ENCODE measurements at regions not wholly inside any gene's neighbourhood (a gene's known extent, or its start where the extent isn't known, plus 50 kb on each side); places are given as distances from the start of the nearest gene placed in this dataset.
"Not testable (repeated sequence)": the region's sequence is repeated elsewhere in the genome, so short reads cannot be mapped to it uniquely, and the experiment has no call there.

DNA sequence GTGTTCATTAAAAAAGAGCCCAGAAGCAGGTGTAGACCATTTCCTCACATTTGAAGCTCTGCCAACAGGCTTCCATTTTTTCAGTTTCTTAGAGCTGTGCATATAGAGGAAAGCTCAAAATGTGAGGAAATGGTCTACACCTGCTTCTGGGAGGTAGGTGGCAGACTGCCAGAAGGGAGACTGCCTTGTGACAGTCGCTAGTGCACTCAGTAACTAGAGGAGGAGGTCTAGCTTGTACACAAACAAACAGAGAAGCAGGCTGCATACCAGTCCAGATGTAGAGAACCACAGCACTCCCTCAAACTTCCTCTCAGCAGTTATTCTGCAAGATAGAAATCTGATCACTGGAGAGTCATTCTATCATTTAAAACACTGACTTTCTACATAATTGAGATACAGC lies 800.2 kb downstream of the EFNB2 start:
- H3K4me3 ChIP-seq (ENCODE audit: low read length) = no peak overlapping the region
- no peak for TF ChIP-seq ZNF274 (IDR thresholded peaks at IDR 0.05; ENCODE audit: low read depth, low read length)

DNA sequence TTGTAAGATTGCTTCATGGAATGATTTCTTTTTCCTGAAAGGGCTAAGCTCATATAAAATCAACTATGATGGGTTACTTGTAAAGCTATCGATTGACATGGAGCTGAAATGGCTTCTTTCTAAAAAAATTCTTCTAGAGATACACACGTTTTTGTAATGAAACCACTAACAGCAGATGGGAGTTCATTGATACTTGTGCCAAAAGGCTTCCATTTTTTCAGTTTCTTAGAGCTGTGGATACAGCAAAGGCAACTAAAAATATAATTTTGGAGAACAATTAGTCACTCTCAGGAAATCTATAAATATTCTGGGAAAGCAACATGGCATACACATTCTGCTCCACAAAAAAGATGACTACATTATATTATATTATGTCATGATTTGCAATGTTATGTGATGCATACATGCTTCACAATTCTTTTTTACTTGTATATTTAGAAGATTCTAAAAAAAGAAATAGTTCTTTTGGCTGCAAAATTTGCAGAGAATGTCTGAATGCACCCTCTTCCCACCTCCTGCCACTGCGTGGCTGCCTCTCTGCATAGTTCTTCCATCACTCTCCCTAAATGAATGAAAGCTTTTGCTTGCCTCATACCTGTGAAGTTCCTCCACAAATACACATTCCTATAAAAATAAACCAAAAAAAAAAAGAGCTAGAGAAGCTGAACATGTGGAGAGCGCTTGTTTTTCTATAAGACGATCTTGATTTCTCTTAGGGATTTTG lies 802.5 kb downstream of the EFNB2 start:
- no peak for TF ChIP-seq ZNF274 (IDR thresholded peaks at IDR 0.05; ENCODE audit: low read depth, low read length)
- H3K4me3 ChIP-seq (ENCODE audit: low read length) = no peak overlapping the region

DNA sequence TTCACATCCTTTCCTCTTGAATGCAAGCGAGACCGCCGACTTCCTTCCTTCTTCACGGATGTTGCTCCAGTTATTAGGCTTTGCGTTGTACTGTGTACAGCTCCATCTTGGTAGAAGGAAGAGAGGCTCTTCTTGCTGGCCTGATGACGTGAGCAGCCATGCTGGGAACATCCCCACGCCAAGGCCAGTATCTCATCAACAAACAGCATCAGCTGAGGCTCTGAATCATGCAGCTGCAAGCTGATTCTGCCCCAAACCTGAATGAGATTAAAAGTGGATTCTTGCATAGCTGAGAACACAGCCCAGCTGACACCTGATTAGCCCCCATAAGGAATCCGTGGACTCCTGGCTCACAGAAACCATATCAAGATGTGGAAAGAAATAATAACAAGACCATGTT lies 809.6 kb downstream of the EFNB2 start:
- H3K4me3 ChIP-seq (ENCODE audit: low read length) = no peak overlapping the region
- TF ChIP-seq ZNF274 (IDR thresholded peaks at IDR 0.05; ENCODE audit: low read depth, low read length) = no peak

DNA sequence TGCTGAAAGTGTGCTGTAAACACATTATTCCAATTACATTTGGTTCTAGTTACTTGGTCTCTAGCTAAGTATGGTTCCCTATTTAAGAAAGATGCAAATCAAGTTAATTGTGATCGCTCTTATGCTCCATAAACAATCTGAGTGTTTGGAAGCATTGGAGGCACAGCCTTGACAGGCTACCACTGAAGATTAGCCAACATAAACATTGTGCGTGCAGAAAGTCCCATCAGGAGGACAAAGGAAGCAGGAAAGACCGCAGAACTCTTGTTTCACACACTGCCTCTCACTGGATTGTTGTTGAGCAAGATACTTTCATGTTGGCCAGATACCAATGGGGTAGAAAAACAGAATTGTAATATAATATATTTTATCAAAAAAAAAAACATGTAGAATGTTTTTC lies 814.4 kb downstream of the EFNB2 start:
- no peak for TF ChIP-seq ZNF274 (IDR thresholded peaks at IDR 0.05; ENCODE audit: low read depth, low read length)
- H3K4me3 ChIP-seq (ENCODE audit: low read length) = no peak overlapping the region

DNA sequence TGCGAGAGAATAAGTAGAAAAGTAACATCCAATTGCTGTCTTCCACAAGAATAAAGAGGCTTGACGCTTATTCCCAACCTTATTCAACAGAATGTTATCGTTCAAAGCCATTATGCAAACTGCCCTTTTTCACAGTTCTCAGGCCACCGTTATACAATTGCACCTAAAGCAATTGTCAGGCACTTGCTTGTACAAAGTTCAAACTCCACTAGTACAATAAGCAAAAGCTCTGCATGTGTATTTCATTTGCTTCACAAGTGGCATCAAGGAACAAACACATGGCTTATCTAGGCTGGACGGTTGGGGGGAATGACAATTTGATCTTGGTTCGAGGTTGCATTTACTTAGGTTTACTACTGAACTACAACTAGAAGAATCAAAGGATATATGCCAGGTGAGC lies 815.6 kb downstream of the EFNB2 start:
- no peak for TF ChIP-seq ZNF274 (IDR thresholded peaks at IDR 0.05; ENCODE audit: low read depth, low read length)
- no peak overlapping the region for H3K4me3 ChIP-seq (ENCODE audit: low read length)

DNA sequence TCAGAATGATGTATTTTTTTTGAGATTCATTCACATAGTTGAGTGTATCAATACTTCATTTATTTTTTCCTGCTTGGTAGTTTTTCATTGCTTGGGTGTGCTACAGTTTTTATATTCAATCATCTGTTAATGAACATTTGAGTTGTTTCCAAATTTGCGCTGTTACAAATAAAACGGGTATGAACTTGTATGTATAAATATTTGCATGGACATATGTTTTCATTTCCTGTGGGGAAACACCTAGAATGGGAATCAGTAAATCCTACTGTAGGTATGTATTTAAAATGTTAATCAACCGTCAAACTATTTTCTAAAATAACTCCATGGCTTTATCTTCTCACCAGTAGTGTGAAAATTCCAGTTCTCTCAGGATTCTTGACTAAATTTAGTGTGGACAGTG lies 826.3 kb downstream of the EFNB2 start:
- no peak overlapping the region for H3K4me3 ChIP-seq (ENCODE audit: low read length)
- TF ChIP-seq ZNF274 (IDR thresholded peaks at IDR 0.05; ENCODE audit: low read depth, low read length) = no peak

DNA sequence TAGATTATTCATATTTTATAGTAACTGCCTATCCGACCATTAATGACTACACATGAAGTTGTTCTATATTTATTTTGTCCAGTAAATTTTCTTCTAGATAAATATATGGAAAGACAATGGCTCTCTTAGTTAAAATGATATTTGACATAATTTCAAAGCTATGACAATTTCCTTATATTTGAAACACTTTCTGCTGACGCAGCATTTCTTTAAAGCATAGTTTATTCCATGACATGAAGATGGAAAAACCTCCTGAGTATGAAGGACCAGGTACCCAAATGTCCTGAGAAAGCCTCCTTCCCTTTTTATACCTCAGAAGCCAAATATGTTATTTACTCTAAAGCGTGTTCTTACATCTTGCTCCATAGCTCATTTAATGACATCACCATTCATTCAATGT lies 831.6 kb downstream of the EFNB2 start:
- no peak overlapping the region for H3K4me3 ChIP-seq (ENCODE audit: low read length)
- TF ChIP-seq ZNF274 (IDR thresholded peaks at IDR 0.05; ENCODE audit: low read depth, low read length) = no peak

DNA sequence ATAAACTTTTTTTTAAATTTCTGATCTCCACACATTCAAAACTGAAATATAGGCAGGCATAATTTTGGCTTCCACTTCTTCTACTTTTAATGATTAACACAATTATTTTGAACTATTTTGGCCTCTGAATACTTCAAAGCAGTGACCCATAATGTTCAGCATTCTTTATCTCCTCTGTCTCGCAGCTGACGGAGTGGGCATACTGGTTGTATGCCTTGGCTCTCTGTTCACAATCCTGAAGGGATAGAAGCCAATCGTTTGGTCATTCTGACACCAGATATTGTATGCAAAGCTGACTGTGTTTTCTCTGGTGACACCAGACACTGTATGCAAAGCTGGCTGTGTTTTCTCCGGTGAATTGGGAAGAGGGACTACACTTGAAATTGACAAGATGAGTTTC lies 833.0 kb downstream of the EFNB2 start:
- no peak overlapping the region for H3K4me3 ChIP-seq (ENCODE audit: low read length)
- TF ChIP-seq ZNF274 (IDR thresholded peaks at IDR 0.05; ENCODE audit: low read depth, low read length) = no peak

DNA sequence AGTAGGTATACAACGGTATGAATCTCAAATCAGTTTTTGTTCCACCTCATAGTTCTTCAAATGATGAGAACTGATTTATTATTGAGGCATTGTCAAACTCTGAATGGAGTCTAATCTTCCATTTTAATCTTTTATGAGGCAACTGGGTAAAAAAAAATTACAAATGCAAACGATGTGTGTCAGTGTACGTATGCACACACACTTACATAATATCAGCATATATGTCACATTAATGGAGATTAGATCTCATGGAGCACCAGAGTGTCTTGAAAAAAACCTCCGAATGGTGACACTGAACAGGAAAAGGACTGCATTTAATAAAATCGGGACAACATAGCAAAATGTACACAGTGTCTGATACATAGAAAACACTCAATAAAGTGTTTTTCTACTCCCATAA lies 842.7 kb downstream of the EFNB2 start:
- H3K4me3 ChIP-seq (ENCODE audit: low read length) = no peak overlapping the region
- no peak for TF ChIP-seq ZNF274 (IDR thresholded peaks at IDR 0.05; ENCODE audit: low read depth, low read length)

DNA sequence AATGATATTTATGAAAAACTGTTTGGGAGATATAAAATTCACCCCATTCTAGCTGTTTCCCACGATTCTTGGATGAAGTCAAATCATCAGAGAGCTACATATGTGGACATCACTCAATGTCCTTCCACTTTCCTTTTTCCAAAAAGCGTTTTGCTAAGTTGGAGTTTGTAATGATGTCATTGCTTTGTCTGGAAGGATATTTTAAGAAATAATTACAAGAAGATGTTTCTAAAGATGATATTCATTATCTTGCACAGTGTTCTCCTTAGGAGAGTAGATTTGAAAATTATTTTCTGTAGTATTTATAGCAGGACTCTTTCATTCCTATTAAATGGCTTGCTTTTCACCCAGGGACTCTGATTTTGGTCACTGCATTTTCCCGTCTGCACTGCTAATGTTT lies 851.2 kb downstream of the EFNB2 start:
- TF ChIP-seq ZNF274 (IDR thresholded peaks at IDR 0.05; ENCODE audit: low read depth, low read length) = no peak
- H3K4me3 ChIP-seq (ENCODE audit: low read length) = no peak overlapping the region

DNA sequence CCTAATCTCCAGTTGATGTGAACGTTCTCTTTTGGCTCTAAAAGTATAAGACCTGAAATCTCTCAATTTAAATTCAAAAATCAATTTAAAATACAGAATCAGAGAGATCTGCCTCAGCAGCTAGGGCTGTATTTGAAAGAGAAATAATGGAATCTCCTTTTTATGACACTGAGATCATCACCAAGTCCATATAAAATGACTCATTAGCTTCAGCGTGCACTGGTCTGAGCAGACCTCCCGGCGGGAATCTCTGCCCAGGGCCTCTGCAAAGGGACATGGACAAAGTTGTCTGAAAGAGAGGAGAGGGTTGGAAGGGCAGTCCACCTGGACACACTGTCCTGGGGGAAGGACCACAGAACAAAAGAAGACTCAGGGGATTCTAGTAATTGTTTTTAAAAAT lies 855.6 kb downstream of the EFNB2 start:
- H3K4me3 ChIP-seq (ENCODE audit: low read length) = no peak overlapping the region
- no peak for TF ChIP-seq ZNF274 (IDR thresholded peaks at IDR 0.05; ENCODE audit: low read depth, low read length)

DNA sequence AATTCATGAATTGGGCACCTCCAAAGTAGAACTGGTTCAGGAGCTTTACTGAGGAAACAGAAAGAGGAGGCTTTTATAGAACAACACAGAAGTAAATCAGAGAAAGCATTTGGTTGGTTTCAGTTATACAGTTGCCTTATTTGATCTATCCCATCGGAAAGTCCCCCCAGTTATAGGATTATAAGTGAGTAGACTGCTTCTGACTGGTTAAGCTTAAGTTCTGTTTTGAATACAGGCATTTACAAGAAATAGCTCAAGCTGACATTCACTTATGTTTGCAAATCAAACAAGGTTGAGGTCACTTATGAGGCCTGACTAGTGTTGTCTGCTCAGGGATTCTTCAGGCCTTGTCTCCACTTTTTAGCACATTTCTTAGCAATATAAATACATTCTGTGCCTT lies 857.4 kb downstream of the EFNB2 start:
- no peak for TF ChIP-seq ZNF274 (IDR thresholded peaks at IDR 0.05; ENCODE audit: low read depth, low read length)

DNA sequence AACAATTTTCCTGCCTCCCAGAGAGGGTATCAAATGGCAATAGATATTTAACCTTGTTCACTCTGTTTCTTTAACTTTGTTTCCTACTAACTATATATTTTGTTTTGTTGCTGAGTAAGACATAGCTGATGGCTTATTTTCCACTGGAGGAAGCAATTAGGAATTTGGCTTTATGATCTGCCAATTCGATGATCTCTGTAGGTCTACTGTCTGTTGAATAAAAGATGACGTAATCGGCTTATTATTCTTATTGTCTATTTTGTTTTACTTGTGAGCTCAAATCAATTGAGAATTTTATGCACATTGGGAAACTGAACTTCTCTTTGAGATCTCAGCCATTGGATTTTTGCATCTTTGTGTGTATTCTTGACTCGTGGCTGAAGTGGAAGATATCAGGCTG lies 862.6 kb downstream of the EFNB2 start:
- H3K4me3 ChIP-seq (ENCODE audit: low read length) = no peak overlapping the region
- no peak for TF ChIP-seq ZNF274 (IDR thresholded peaks at IDR 0.05; ENCODE audit: low read depth, low read length)

More for the DNA sequence above, 857.4 kb downstream of the EFNB2 start:
- no peak overlapping the region for H3K4me3 ChIP-seq (ENCODE audit: low read length)

DNA sequence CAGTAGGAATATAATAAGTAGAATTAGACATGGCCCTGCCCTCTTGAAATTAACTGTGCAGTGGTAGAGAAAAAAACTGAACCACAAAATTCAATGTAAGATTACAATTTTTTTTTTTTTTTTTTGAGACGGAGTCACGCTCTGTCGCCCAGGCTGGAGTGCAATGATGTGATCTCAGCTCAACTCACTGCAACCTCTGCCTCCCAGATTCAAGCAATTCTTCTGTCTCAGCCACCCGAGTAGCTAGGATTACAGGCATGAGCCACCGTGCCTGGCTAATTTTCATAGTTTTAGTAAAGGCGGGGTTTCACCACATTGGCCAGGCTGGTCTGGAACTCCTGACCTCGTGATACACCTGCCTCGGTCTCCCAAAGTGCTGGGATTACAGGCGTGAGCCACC lies 864.3 kb downstream of the EFNB2 start:
- not testable (repeated sequence) for H3K4me3 ChIP-seq (ENCODE audit: low read length)

DNA sequence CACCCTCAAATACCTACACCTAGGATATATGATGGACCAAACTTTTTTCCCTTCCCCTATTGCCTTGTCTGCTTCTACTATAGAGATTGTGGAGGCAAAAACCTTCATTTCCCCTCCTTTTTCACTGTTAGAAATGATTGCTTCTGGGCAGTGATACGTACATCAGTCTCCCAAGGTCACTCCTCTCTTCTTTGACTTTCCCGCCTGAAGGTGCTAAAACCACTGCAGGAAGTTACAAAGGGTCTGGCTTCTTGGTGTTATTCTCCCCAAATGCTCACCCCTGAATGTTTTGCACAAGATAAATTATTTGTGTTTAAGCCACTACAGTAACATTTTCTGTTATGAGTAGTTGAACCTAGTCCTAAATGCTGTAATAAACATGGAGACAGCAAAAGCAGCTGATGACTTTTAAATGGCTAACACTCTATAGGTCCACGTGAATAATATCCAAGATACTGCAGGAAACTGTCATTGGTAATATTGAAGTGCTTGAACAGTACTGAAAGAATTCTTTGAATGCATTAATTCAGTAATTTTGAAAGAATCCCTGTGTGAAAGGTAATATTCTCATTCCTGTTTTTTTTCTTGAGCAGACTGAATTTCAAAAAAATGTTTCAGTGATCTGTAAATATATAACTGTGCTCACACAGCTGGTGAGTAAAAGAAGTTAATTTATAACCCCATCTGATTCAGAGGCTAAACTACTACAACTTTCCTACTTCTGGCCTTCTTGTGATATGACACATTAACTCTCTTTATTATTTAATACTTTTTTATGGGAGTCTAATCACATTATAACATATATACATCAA lies 865.1 kb downstream of the EFNB2 start:
- no peak for TF ChIP-seq ZNF274 (IDR thresholded peaks at IDR 0.05; ENCODE audit: low read depth, low read length)
- no peak overlapping the region for H3K4me3 ChIP-seq (ENCODE audit: low read length)

All from GM08714 (cell line).